Common myeloid progenitor, CD34-positive (primary cell): ENCODE measurements at regions not wholly inside any gene's neighbourhood (a gene's known extent, or its start where the extent isn't known, plus 50 kb on each side); places are given as distances from the start of the nearest gene placed in this dataset.
"Not testable (repeated sequence)": the region's sequence is repeated elsewhere in the genome, so short reads cannot be mapped to it uniquely, and the experiment has no call there.

Experiments used
- CTCF ChIA-PET: fragments of 350-600 bp; sonication (Branson Sonifier 250); formaldehyde crosslinking; loops from one replicate; lab custom pipeline; 2021; ENCODE audit warnings: antibody characterized with exemption; lab: Charles Lee
- POLR2A ChIA-PET: fragments of 350-600 bp; sonication (Branson Sonifier 250); formaldehyde crosslinking; loops from one replicate; lab custom pipeline; 2021; ENCODE audit warnings: antibody characterized with exemption; lab: Charles Lee
- DNase-seq, 3 donors: peaks; one replicate each; pipeline versions ENCODE4 v3.0.0 to v3.0.0-alpha.2; 2013
- H3K27ac ChIP-seq, 2 experiments: 1 replicate in 1 of 2; 2 replicates in 1 of 2; pipeline ENCODE4 v1.7.0; 2013; ENCODE audit warnings: inconsistent platforms in 2 of 2, low read length in 2 of 2, mild to moderate bottlenecking in 2 of 2, low read depth in 1 of 2, moderate library complexity in 1 of 2; ENCODE audit not compliant: severe bottlenecking in 2 of 2, insufficient read depth in 1 of 2, poor library complexity in 1 of 2
- H3K27me3 ChIP-seq, 5 experiments: replicated peaks in 2 of 5; 1 replicate in 3 of 5; 2 replicates in 2 of 5; pipeline versions ENCODE4 v1.6.1 to v1.7.0; 2013; ENCODE audit warnings: low read length in 4 of 5, mild to moderate bottlenecking in 2 of 5, moderate library complexity in 2 of 5, inconsistent platforms in 1 of 5; ENCODE audit not compliant: insufficient read depth in 5 of 5, control insufficient read depth in 4 of 5
- H3K36me3 ChIP-seq, 4 experiments: 1 replicate in 2 of 4; 2 replicates in 2 of 4; pipeline versions ENCODE4 v1.6.1 to v1.7.0; 2013; ENCODE audit warnings: low read length in 3 of 4, control low read depth in 1 of 4, mild to moderate bottlenecking in 1 of 4; ENCODE audit not compliant: control insufficient read depth in 4 of 4, insufficient read depth in 4 of 4
- H3K4me1 ChIP-seq, 4 experiments: 1 replicate in 3 of 4; 2 replicates in 1 of 4; pipeline versions ENCODE4 v1.6.1 to v1.7.1; 2013; ENCODE audit warnings: low read length in 3 of 4, mild to moderate bottlenecking in 3 of 4, control low read depth in 1 of 4, inconsistent platforms in 1 of 4, moderate library complexity in 1 of 4; ENCODE audit not compliant: control insufficient read depth in 4 of 4, insufficient read depth in 4 of 4; ENCODE audit errors: control extremely low read depth in 1 of 4
- H3K4me3 ChIP-seq, 7 experiments: 1 replicate in 4 of 7; 2 replicates in 3 of 7; pipeline versions ENCODE4 v1.5.1 to v1.7.0; 2013; ENCODE audit warnings: mild to moderate bottlenecking in 7 of 7, low read length in 6 of 7, moderate library complexity in 6 of 7, inconsistent platforms in 2 of 7, low read depth in 2 of 7, control low read depth in 1 of 7; ENCODE audit not compliant: insufficient read depth in 4 of 7, control insufficient read depth in 1 of 7; ENCODE audit errors: extremely low read depth in 1 of 7
- H3K9me3 ChIP-seq, 5 experiments: 1 replicate in 4 of 5; 2 replicates in 1 of 5; pipeline versions ENCODE4 v1.6.1 to v1.7.1; 2013; ENCODE audit warnings: low read length in 4 of 5, mild to moderate bottlenecking in 2 of 5, inconsistent platforms in 1 of 5, low read depth in 1 of 5, moderate library complexity in 1 of 5; ENCODE audit not compliant: control insufficient read depth in 4 of 5, insufficient read depth in 2 of 5; ENCODE audit errors: control extremely low read depth in 1 of 5
- WGBS: methylation state at CpG from one replicate; pipeline ENCODE4 v1.1.5; 2013; ENCODE audit not compliant: insufficient coverage; 5-methylcytosine and 5-hydroxymethylcytosine counted together

DNA sequence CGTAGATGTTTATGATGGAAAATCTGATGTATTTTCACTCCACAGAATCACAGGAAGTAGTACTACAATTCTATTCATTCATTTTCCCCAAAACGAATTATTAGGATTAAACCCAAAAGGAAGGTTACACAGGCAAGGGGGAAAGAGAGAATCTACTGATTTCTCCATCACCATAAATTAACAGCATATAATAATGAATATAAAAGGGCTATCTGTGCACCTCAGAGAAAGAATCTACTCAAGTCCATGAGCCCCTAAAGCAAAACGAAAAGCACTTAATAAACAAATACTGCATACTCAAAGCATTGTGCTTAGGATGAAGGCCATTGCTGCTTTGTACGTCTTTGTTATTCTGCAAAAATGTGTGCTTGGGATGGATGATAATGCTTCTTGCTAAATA is 740.5 kb upstream of the SEMA6A start:
- H3K4me1 ChIP-seq, result no peaks in the 10 kb centered on the region
- H3K27me3 ChIP-seq, result no peaks in the 10 kb centered on the region
- H3K9me3 ChIP-seq, result no peaks in the 10 kb centered on the region
- H3K36me3 ChIP-seq, result no peaks in the 10 kb centered on the region
- H3K4me3 ChIP-seq, result no peak overlapping the region
- ChIA-PET POLR2A (no interaction called here), CTCF (no interaction called here)
- H3K27ac ChIP-seq, result no peak overlapping the region
- WGBS, result no CpG with 5 or more reads among the region's 4 CpGs
- DNase-seq, result no peak

DNA sequence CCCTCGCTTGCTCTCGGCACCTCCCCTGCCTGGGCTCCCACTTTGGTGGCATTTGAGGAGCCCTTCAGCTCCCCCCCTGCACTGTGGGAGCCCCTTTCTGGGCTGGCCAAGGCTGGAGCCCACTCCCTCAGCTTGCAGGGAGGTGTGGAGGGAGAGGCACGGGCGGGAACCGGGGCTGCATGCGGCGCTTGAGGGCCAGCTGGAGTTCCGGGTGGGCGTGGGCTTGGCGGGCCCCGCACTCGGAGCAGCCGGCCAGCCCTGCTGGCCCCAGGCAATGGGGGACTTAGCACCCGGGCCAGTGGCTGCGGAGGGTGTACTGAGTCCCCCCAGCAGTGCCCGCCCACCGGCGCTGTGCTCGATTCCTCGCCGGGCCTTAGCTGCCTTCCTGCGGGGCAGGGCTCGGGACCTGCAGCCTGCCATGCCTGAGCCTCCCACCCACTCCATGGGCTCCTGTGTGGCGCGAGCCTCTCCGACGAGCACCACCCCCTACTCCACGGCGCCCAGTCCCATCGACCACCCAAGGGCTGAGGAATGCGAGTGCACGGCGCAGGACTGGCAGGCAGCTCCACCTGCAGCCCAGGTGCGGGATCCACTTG is 730.0 kb upstream of the SEMA6A start:
- H3K36me3 ChIP-seq, H3K27me3 ChIP-seq, H3K4me3 ChIP-seq, CTCF ChIA-PET, H3K9me3 ChIP-seq, H3K27ac ChIP-seq, H3K4me1 ChIP-seq, POLR2A ChIA-PET, DNase-seq: not testable (repeated sequence)
- 93% methylated on average over 19 of the region's 34 CpGs for WGBS

DNA sequence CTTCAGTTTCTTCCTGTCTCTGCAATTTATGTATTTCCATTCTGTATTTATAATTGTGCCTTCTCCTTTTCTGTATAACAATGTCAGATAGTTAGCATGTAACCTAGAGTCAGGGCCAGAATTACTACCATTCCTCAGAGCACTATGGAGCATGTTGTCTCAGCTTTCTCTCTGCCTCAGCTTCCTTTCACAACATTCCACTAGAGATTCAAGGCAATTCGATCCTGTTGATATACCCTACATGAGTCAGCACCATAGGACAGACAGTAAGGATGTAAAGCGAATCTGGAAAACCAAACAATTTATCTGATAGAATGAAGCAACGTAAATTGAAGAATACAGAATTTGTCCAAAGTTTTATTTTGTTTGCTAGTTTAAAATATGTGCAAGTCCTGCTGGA is 728.3 kb upstream of the SEMA6A start:
- Histone ChIP-seq H3K9me3 (no peaks in the 10 kb centered on the region), H3K36me3 (no peaks in the 10 kb centered on the region), H3K27me3 (no peaks in the 10 kb centered on the region), H3K4me3 (no peak overlapping the region), H3K4me1 (no peaks in the 10 kb centered on the region), H3K27ac (no peak overlapping the region)
- ChIA-PET POLR2A (interaction anchor here (0.5 kb wide), 1 partner anchor 358 kb away, joined by 3 read pairs; no protein-coding TSS in a partner anchor), CTCF (no interaction called here)
- no peak for DNase-seq
- WGBS, result 94% methylated on average over 3 of the region's 3 CpGs

DNA sequence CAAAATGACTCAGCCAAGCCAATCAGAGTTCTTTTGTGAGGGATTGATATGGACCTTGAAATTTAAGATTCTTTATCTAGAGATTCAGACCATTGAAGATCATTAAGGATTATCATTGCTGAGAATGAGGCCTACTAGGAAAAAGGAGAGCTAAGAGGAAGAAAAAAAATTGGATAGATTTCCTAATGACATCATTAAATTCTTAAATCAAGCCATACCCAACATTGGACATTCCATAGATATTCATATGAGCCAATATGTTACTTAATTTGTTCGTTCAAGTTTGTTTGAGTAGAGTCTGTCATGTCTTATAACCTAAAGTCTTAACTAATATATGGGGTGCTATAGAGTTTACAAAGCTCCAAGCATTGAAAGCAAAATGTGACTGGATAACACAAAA is 727.9 kb upstream of the SEMA6A start:
- Histone ChIP-seq H3K27ac (no peak overlapping the region), H3K9me3 (no peaks in the 10 kb centered on the region), H3K4me1 (no peaks in the 10 kb centered on the region), H3K27me3 (no peaks in the 10 kb centered on the region), H3K36me3 (no peaks in the 10 kb centered on the region), H3K4me3 (no peak overlapping the region)
- no CpG with 5 or more reads among the region's 1 CpG for WGBS
- POLR2A ChIA-PET, result no interaction called here
- CTCF ChIA-PET, result no interaction called here
- DNase-seq, result no peak

DNA sequence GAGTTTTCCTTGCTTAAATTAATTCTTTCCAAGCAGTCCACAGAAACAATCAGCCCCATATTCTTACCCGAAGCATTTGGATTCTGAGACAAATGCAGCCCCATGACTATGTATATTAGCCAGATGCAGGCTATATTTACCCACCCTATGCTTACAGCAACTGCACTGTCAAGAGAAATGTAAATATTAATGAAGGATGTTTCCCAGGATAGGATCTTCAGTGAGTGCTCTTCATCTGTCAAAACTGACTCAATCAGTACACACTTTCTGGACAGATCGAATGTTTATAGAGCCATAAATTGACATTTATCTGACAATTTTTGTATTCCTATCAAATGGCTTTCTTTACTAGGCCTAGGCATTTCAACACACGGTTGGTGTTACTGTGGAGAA is 725.3 kb upstream of the SEMA6A start:
- Histone ChIP-seq H3K36me3 (no peaks in the 10 kb centered on the region), H3K27me3 (no peaks in the 10 kb centered on the region), H3K4me1 (no peaks in the 10 kb centered on the region), H3K4me3 (no peak overlapping the region), H3K9me3 (no peaks in the 10 kb centered on the region), H3K27ac (no peak overlapping the region)
- CTCF ChIA-PET, result no interaction called here
- whole genome bisulfite sequencing, result 100% methylated on average over 1 of the region's 3 CpGs
- DNase-seq, result no peak
- POLR2A ChIA-PET, result interaction anchor here (1.1 kb wide), 1 partner anchor 14 kb away, joined by 4 read pairs; no protein-coding TSS in a partner anchor

DNA sequence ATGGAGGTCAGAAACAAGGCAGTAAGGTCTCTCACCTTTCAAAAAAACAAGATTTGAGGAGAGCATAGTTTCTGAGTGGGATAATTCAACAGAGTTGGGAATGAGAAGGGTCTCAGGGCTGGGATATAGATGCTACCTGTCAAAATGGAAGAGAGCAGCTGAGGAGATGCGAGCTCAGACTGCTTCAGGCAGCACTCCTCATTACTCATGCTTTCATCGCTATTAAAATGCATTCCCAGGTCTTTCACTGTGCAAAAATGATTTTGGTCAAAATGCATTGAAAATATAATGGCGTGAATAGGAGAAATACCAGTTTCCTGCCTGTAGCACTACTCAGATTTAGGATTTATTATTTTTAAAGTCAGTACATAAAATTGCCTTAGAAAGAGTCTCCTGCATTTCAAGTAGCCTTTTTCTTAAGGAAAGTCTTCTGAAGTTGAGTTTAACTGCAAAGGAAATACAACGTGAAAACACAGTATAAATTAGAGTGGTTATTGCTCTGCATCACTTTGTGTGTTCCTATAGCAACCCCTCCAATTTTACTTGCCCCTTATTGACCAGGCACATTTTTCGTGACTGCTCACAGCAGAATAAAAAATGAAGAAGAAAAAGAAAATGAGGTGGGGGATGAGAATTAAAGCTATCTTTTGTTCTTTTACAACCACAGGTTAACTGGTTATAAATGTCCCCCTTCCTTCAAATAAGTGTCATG is 724.8 kb upstream of the SEMA6A start:
- Histone ChIP-seq H3K4me3 (no peak overlapping the region), H3K36me3 (no peaks in the 10 kb centered on the region), H3K27ac (no peak overlapping the region), H3K4me1 (no peaks in the 10 kb centered on the region), H3K9me3 (no peaks in the 10 kb centered on the region), H3K27me3 (no peaks in the 10 kb centered on the region)
- DNase-seq, result no peak
- ChIA-PET CTCF (no interaction called here), POLR2A (interaction anchor here (1.1 kb wide), 1 partner anchor 15 kb away, joined by 4 read pairs; no protein-coding TSS in a partner anchor)
- 100% methylated on average over 2 of the region's 5 CpGs for WGBS

DNA sequence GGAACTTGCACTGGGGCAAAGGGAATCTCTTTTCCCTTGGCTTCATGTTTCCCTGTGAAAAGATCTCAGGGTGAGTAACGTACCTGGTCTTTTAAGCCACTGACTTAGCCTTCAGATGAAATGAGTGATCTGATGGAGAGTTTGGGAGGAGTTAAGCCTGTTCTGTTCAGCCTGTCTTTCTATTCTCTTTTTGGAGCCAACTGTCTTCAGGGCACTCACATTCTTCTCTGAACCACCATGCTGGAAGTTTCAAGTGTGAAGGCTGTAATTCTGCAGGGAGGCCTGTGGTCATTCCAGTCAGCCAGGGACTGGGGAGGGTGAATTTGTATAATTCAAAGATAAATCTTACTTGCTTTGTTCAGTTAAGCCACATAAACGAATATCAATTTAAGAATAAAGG is 722.2 kb upstream of the SEMA6A start:
- POLR2A ChIA-PET, result no interaction called here
- CTCF ChIA-PET, result no interaction called here

More for the DNA sequence above, 722.2 kb upstream of the SEMA6A start:
- no peak overlapping the region for H3K4me3 ChIP-seq
- no peaks in the 10 kb centered on the region for H3K9me3 ChIP-seq
- no peaks in the 10 kb centered on the region for H3K36me3 ChIP-seq
- no peak overlapping the region for H3K27ac ChIP-seq
- no peaks in the 10 kb centered on the region for H3K4me1 ChIP-seq
- WGBS, result 100% methylated on average over 1 of the region's 2 CpGs
- no peak for DNase-seq
- H3K27me3 ChIP-seq, result no peaks in the 10 kb centered on the region
